NCI-H187 (cell line): ENCODE measurements at regions not wholly inside any gene's neighbourhood (a gene's known extent, or its start where the extent isn't known, plus 50 kb on each side); places are given as distances from the start of the nearest gene placed in this dataset.

Source experiments
- DNase-seq, 2 experiments: peaks; one replicate each; lab custom pipeline; 2025; lab: John Stamatoyannopoulos, UW

GRCh38 chr3:126266850-126267168, 86.4 kb upstream of the ALDH1L1 start:
- DNase-seq, result no peak

- no peak for DNase-seq
Measured at GRCh38 chr3:126266291-126266840, 86.0 kb upstream of the ALDH1L1 start.

- no peak for DNase-seq
Measured at GRCh38 chr3:126264952-126265351, 84.6 kb upstream of the ALDH1L1 start.

DNA sequence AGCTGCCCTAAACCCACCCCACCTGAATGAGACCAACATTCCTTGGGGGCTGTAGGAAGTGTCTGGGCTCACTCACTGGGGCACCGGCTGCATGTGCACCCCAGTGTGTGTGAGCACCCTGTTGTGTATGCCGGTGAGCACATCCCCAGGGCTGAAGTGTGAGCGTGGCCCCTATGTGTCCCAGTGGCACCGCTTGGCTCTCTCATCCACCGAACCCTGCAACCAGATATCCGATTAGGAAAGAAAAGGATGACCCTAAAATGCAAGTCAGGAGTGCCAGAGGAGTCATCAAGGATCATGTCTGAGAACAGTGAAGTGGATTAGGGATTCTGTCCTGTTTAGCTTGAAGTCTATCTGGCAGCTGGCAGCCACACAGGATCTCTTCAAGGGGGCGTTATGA, 84.0 kb upstream of the ALDH1L1 start:
- no peak for DNase-seq

DNA sequence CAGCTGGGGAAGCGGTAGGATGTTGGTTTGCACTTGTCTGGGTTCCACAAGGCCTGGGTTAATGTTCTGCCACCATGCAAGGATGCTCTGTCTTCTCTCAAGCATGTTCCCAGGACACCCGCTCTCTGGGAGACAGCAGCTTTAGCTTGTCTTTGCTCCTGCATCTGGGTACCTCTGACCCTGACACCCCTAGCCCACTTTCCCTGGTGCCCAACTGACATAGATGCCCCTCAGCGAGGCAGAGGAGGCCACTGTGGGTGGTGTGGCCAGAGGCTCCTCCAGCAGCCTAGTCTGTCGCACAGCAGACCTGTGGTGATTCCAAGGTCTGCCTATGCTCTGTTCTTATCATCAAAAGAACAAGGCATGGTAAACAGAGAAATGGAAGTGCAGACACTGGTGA, 83.6 kb upstream of the ALDH1L1 start:
- DNase-seq, result no peak

GRCh38 chr3:126263539-126263938, 83.2 kb upstream of the ALDH1L1 start:
- DNase-seq, result no peak

DNA sequence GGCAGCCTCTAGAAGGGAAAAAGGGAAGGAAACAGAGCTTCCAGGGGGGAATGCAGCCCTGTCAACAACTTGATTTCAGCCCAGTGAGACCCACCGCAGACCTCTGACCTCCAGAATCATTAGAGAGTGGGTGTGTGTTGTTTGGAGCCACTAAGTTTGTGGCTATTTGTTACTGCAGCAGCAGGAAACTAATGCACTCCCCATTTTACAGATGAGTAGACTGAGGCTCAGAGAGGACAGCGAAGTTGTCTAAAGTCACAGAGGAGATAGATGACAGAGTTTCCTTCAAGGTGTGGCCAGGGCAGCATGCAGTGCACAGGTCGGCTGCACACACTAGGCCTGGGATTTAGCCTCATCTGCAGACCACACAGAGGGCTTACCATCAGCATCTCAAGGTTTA, 81.8 kb upstream of the ALDH1L1 start:
- no peak for DNase-seq

- DNase-seq, result no peak
Measured at GRCh38 chr3:126261037-126261436, 80.7 kb upstream of the ALDH1L1 start.

DNA sequence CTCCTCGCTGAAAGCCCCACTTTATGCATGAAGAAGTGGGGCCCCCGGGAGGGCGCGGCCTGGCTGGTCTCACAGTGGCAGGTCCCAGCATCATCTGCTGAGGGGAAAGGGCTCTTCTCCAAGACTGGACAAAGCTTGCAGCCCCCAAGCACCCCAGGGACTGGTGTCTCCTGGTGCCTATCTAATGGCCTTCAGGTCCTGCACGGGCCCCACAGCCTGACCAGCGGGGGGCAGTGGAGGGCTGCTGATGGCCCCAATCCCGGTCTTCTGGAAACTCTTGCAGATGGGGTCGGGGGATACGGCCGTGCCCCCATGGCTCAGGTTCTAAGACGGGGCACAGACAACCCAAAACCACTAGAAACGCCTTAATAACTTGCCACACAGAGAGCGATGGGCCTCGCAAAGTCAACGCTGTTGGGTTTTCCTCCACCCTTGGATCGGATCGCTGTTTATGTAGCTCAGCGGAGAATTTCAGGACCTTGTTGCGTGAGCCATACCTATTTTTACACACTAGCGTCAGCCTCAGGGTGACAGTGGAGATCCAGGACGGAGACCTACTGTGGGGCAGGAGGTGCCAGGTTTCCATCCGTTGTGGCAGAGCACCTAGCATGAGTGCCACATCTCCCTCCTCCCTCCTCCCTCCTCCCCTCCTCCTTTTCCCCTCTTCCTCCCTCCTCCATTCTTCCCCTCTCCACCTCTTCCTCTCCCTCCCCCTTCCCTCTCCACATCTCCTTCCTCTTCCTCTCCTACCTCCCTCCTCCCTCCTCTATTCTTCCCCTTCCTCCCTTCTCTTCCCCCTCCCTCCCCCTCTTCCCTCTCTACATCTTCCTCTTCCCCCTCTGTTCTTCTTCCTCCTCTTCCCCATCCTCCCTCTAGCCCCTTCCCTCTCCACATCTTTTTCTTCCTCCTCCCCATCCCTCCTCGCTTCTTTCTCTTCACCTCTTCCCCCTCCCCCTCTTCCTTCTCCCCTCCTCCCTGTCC, 79.3 kb upstream of the ALDH1L1 start:
- DNase-seq, result no peak

DNA sequence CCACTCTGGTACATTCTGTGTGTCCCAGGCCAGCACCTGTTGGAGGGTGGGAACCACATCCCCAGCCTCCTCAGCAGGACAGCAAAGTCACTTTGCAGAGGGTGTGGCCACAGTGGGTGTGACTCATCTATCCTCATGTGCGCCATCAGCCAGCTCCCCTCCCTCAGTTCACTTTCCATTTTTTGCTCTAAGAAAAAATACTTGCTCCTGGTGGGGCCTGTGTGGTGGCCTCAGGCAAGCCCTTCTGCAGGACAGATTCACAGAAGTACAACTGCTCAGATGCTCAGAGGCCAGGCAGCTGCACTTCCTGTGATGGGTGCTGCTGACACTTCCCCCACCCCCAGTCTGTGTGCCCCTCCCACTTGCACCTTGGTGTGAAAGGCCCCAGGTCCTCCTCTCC, 78.3 kb upstream of the ALDH1L1 start:
- no peak for DNase-seq

DNA sequence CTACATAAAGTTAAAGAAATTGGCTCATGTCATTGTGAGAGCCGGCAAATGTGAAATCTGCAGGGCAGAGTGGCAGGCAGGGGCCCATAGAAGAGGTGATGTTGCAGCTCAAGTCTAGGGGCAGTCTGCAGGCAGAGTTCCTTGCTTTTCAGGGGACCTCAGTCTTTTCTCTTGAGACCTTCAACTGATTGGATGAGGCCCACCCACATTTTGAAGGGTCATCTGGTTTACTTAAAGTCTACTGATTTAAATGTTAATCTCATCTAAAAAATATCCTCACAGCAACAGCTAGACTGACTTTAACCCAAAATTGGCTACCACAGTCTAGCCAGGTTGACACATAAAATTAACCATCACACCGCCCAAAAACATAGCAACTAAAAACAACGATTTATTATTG, 77.6 kb upstream of the ALDH1L1 start:
- no peak for DNase-seq

GRCh38 chr3:126257174-126257573, 76.8 kb upstream of the ALDH1L1 start:
- DNase-seq, result no peak

DNA sequence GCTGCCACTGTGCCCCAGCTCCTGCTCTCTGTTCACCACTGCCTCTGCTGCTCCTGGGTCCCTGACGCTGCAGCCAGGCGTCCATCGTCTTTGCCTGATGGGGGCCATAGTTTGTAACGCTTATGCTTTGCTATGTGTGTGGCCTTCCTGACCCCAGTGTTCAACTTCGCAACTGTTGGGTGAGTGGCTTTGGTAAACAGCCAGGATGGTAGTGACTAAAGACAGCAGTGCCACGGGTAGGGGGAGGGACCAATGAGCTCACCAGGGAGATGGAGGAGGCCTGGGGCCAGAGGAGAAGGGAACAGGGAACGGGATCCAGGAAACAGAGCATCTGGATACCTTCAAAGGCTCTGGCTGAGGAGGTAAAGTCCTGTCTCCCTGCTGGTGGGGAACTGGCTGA, 75.9 kb upstream of the ALDH1L1 start:
- DNase-seq, result no peak

DNA sequence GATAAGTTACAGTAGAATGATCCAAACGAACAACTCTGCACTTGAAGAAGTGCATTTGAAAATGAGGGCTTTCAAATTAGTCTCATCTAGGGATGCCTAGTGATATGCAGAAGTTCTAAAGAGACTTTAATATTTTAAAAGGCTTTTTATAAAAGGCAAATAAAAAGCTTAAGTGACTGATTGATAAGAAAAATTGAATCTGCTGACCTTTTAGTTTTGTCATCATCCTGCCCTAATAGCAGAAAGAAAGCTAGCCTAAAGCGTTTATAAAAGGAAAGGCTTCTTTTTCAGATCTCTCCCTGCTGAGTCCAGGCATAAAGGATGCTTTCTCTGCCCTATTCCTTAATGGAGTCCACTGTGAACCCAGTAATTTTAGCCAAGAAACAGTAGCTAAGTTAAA, 72.7 kb upstream of the ALDH1L1 start:
- DNase-seq, result no peak

DNA sequence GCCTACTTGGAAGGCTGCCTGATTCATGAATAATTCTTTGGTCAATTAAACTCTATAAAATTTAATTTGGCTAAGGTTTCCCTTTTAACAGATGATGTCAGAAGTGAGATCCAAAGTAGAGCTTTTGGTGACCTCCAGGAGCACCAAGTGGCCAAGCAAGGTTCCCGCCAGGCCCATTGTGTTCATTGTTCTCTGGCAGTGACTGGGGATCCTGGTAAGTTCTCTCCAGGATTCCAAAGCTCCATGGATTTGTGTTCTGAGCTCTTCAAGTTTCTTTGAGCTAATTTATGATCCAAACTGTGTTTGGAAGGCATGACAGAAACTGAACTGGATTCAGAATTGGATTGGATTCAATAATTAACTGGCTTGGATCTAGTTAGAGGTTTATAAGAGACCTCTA, 72.0 kb upstream of the ALDH1L1 start:
- no peak for DNase-seq

DNA sequence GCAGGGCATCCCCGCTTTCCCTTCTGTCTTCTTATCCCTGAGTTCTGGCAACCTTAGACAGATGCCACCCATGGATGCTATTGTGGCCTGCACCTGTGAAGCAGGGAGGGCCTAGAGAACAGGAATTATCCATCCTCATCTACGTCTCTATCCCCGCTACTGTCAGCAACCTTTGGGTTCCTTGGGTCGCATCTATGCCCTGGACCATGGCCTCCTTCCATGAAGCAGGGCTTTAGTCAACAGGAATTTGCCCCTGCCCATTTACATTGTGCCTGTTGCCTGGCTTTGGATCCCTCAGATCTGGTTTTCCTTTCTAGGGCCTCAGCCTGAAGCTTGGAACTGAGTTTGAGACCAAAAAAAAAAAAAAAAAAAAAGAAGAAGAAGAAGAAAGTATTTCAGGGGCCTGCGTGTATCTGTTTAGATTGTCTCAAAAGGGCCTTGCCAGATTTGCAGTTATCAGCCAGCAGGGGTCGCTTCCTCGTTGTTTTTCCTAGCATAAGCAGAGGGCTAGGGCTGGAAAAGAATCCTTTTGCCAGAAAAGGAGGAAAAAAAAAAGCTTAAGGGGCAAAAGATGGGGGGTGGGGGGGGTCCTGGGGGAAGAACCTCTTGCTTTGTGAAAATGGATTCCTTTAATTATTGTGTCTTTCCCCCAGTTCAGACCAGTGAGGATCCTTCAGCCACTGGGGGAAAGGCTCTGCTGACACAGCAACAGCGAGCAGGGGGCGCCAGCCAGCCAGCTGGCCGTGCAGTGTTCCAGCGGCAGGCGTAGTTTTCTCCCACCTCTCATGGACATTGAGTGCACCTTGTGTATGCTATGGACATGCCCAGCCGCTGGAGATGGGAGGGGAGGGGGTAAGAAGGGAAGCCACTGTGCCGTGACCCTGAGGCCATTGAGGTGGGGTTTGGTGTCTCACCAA, 65.7 kb upstream of the ALDH1L1 start:
- peak in 1 of 2 experiments; percentile 12 for DNase-seq
